Spinal cord (tissue), 9 donors: ENCODE measurements at regions not wholly inside any gene's neighbourhood (a gene's known extent, or its start where the extent isn't known, plus 50 kb on each side); places are given as distances from the start of the nearest gene placed in this dataset.
"Not testable (repeated sequence)": the region's sequence is repeated elsewhere in the genome, so short reads cannot be mapped to it uniquely, and the experiment has no call there.

ENCODE experiments used
- DNase-seq, 6 donors: peaks; one replicate each; pipeline versions ENCODE4 v3.0.0 to v3.0.0-alpha.2; 2013 to 2015; ENCODE audit warnings: low spot score in 6 of 6, low read depth in 4 of 6
- H3K27ac ChIP-seq: one replicate; pipeline ENCODE4 v1.5.1; 2013; ENCODE audit warnings: low read depth, low read length, control low read depth
- H3K27me3 ChIP-seq: one replicate; pipeline ENCODE4 v1.6.1; 2013; ENCODE audit warnings: low read length; ENCODE audit not compliant: control insufficient read depth, insufficient read depth
- H3K36me3 ChIP-seq: one replicate; pipeline ENCODE4 v1.6.1; 2013; ENCODE audit warnings: low read length; ENCODE audit not compliant: control insufficient read depth, insufficient read depth
- H3K4me1 ChIP-seq: one replicate; pipeline ENCODE4 v1.6.1; 2013; ENCODE audit warnings: low read length; ENCODE audit not compliant: control insufficient read depth, insufficient read depth
- H3K4me3 ChIP-seq: one replicate; pipeline ENCODE4 v1.5.1; 2013; ENCODE audit warnings: low read depth, low read length, control low read depth
- H3K9me3 ChIP-seq: one replicate; pipeline ENCODE4 v1.6.1; 2013; ENCODE audit warnings: low read length; ENCODE audit not compliant: control insufficient read depth, insufficient read depth
- WGBS: methylation state at CpG from one replicate; pipeline ENCODE4 v1.1.5; 2013; ENCODE audit warnings: missing lambda C conversion rate; ENCODE audit not compliant: insufficient coverage; 5-methylcytosine and 5-hydroxymethylcytosine counted together
- donor health status: healthy.

DNA sequence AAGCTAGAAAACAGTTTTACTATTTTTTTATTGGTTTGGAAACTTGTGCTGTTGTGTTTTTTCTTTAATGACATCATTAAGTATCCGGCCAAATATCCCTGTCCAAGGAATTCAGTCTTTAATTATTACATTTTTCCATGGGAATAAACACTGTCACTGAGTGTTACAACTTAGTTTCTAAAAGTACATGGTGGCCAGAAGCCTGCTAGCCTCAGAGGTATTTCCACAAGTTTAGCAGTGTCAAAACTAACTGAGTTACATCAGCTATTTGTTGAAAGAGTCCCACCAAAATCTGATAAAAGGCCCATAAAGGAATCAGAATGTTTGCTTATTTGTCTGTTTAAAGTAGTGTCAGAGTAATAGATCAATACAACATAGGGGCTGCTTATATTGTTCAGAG, 331.6 kb downstream of the GOLGA6L6 start:
- not testable (repeated sequence) for H3K27ac ChIP-seq, H3K9me3 ChIP-seq, DNase-seq, H3K4me3 ChIP-seq, H3K4me1 ChIP-seq, H3K27me3 ChIP-seq, H3K36me3 ChIP-seq
- no CpG with 5 or more reads among the region's 1 CpG for WGBS

DNA sequence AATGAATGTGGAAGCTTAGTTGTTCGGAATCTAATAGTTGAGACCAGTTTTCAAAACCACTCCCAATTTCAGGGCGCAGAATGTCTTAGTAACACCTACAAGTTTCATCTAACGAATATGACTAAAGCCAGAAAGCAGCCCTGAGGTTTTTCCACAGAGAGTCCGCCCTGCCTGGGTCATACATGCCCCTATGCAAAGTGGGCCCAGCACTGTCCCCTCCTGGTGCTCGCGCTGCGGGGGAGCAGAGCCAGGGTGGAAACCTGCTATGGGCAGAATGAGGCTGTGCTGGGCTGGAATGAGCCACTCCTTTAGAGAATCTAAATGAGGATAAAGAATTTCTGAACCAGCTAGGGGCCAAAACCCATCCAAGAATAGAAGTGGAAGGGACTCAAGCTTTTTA, 334.0 kb downstream of the GOLGA6L6 start:
- not testable (repeated sequence) for H3K9me3 ChIP-seq, H3K36me3 ChIP-seq, H3K27ac ChIP-seq, H3K4me1 ChIP-seq, DNase-seq, H3K27me3 ChIP-seq, H3K4me3 ChIP-seq
- WGBS, result 63% methylated on average over 7 of the region's 7 CpGs

DNA sequence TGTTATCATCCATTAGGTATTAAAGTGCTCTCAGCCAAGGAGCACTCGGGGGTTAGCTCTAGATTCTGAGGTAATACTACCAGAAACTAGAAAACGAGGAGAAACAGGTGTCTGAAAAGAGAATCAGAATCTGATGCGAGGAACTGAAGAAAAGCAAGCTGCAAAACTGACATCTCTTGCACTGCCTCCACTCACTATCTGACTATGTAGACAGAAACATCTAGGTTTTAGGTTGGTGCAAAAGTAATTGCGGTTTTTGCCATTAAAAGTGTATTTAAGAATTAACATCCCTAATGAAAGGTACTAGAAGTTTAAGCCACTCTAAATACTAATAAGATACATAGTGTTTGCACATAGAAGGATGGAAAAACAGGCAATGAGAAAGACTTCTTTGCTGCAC, 334.4 kb downstream of the GOLGA6L6 start:
- WGBS, result no CpG with 5 or more reads among the region's 4 CpGs
- H3K9me3 ChIP-seq, H3K27me3 ChIP-seq: not testable (repeated sequence)

DNA sequence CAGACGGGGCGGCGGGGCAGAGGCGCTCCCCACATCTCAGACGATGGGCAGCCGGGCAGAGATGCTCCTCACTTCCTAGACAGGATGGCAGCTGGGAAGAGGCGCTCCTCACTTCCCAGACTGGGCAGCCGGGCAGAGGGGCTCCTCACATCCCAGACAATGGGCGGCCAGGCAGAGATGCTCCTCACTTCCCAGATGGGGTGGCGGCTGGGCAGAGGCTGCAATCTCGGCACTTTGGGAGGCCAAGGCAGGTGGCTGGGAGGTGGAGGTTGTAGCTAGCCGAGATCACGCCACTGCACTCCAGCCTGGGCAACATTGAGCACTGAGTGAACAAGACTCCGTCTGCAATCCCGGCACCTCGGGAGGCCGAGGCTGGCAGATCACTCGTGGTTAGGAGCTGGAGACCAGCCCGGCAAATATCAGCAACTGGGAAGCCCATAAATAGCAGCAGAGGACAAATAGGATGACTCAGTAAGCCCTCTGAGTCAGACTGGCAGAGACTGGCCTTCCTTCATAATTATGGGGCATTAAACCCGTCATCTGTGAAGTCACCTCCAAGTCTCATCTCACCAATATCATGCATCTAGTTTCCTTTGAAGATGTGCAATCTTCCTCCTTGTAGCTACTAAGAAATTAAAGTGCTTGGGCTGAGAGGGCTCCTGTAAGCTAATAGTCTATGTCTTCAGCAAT, 337.3 kb downstream of the GOLGA6L6 start:
- H3K27me3 ChIP-seq, H3K9me3 ChIP-seq: not testable (repeated sequence)
- 89% methylated on average over 7 of the region's 20 CpGs for WGBS

More for the DNA sequence above, 334.4 kb downstream of the GOLGA6L6 start:
- not testable (repeated sequence) for H3K4me1 ChIP-seq, H3K36me3 ChIP-seq, DNase-seq, H3K4me3 ChIP-seq, H3K27ac ChIP-seq

DNA sequence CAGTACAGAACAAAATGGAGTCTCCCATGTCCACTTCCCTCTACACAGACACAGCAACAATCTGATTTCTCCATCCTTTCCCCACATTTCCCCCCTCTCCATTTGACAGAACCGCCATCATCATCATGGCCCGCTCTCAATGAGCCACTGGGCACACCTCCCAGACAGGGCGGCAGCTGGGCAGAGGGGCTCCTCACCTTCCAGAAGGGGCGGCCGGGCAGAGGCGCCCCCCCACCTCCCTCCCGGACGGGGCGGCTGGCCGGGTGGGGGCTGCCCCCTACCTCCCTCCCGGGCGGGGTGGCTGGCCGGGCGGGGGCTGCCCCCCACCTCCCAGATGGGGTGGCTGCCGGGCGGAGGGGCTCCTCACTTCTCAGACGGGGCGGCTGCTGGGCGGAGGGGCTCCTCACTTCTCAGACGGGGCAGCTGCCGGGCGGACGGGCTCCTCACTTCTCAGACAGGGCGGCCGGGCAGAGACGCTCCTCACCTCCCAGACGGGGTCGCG, 337.9 kb downstream of the GOLGA6L6 start:
- DNase-seq, H3K27ac ChIP-seq, H3K4me3 ChIP-seq, H3K9me3 ChIP-seq, H3K4me1 ChIP-seq, H3K36me3 ChIP-seq, H3K27me3 ChIP-seq: not testable (repeated sequence)
- 88% methylated on average over 16 of the region's 29 CpGs for WGBS

More for the DNA sequence above, 337.3 kb downstream of the GOLGA6L6 start:
- DNase-seq, H3K36me3 ChIP-seq, H3K4me1 ChIP-seq, H3K27ac ChIP-seq, H3K4me3 ChIP-seq: not testable (repeated sequence)

- not testable (repeated sequence) for DNase-seq, H3K4me3 ChIP-seq, H3K27ac ChIP-seq, H3K27me3 ChIP-seq, H3K9me3 ChIP-seq, H3K4me1 ChIP-seq, H3K36me3 ChIP-seq
- no CpG with 5 or more reads among the region's 4 CpGs for WGBS
Measured at GRCh38 chr15:20194591-20195198, 346.9 kb downstream of the GOLGA6L6 start.

- H3K9me3 ChIP-seq, DNase-seq: not testable (repeated sequence)
Measured at GRCh38 chr15:20192982-20193929, 348.3 kb downstream of the GOLGA6L6 start.

DNA sequence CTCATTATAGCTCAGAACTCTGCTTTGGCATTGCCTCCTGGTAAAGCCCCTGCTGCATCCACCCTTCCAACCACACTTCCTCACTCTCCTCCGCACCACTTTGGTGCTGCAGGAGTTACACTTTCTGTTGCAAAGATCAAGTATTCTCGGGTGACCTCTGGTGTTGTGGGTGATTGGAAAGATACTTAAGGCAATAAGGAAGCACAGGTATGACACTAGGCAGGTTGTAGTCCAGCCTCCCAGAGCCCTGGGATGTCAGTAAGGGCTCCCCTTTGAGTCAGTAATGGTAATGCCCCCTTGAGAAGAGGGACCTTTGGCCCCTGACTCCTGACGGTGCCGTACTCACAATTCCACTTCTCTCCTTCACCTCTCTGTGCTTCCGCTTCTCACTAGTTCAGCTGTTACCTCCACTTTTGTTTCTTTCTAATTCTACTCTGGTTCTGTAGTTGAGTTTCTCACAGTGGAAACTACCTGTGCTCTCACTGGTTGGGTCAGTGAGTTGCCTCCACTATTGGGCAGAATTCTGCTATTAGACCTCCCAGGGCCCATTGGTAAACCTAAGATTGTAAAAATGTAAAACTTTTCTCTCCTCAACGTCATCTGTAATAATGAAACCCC, 350.0 kb downstream of the GOLGA6L6 start:
- not testable (repeated sequence) for H3K27me3 ChIP-seq, DNase-seq, H3K36me3 ChIP-seq, H3K4me1 ChIP-seq, H3K27ac ChIP-seq, H3K9me3 ChIP-seq, H3K4me3 ChIP-seq
- whole genome bisulfite sequencing, result 86% methylated on average over 3 of the region's 6 CpGs

More at GRCh38 chr15:20192982-20193929, 348.3 kb downstream of the GOLGA6L6 start:
- not testable (repeated sequence) for H3K36me3 ChIP-seq, H3K27me3 ChIP-seq, H3K4me3 ChIP-seq, H3K4me1 ChIP-seq, H3K27ac ChIP-seq
- WGBS, result 51% methylated on average over 12 of the region's 16 CpGs

DNA sequence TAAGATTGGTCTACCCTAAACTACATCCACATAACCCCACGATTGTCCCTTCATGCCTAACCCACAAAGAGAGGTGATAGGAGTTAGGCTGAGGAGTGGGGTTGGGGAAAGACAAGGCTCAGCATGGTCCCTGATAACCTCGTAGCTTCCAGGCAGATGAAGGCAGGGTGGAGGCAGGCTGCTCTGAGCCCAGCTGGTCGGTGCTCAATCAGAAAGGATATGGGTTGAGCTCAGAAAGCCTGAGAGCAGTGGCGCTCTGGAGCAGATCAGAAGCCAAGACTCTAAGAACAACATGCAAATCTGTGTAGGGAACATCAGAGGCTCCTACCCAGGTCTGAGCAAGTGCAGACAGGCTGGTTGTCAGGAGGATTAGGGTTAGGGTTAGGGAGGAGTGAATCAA, 353.0 kb downstream of the GOLGA6L6 start:
- H3K27me3 ChIP-seq, H3K9me3 ChIP-seq, DNase-seq, H3K4me3 ChIP-seq, H3K4me1 ChIP-seq, H3K27ac ChIP-seq, H3K36me3 ChIP-seq: not testable (repeated sequence)
- WGBS, result 42% methylated on average over 3 of the region's 4 CpGs
